Body of pancreas (tissue), 4 donors: ENCODE measurements at regions not wholly inside any gene's neighbourhood (a gene's known extent, or its start where the extent isn't known, plus 50 kb on each side); places are given as distances from the start of the nearest gene placed in this dataset.

Source experiments
- ATAC-seq: fragments of 150-250 bp; one replicate; pipeline ENCODE4 v1.9.1; 2016
- DNase-seq, 4 donors: peaks; one replicate each; pipeline ENCODE4 v3.0.0-alpha.2; 2019
- H3K27ac ChIP-seq, 4 donors: fragments of 200-600 bp; sonication (generic); 1 replicate in 3 of 4; 2 replicates in 1 of 4; pipeline versions ENCODE4 v1.5.1 to v1.6.1; 2016 to 2019; ENCODE audit warnings: mild to moderate bottlenecking in 1 of 4, mixed read lengths in 1 of 4, moderate library complexity in 1 of 4
- H3K27me3 ChIP-seq, 2 donors: fragments of 200-600 bp; sonication (generic); one replicate each; pipeline ENCODE4 v1.6.0; 2016; ENCODE audit warnings: mild to moderate bottlenecking in 1 of 2
- H3K36me3 ChIP-seq, 2 donors: fragments of 200-600 bp; sonication (generic); replicated peaks in 1 of 2; 2 replicates each; pipeline ENCODE4 v1.5.1; 2016; ENCODE audit warnings: low read depth in 2 of 2; ENCODE audit not compliant: insufficient read depth in 1 of 2
- H3K4me1 ChIP-seq: fragments of 200-600 bp; sonication (generic); one replicate; pipeline ENCODE4 v1.6.0; 2016
- H3K4me3 ChIP-seq, 2 donors: fragments of 200-600 bp; sonication (generic); 1 replicate in 1 of 2; 2 replicates in 1 of 2; pipeline ENCODE4 v1.5.1; 2016 to 2019
- H3K9me3 ChIP-seq, 3 donors: fragments of 200-600 bp; sonication (generic); 1 replicate in 2 of 3; 2 replicates in 1 of 3; pipeline ENCODE4 v1.5.1; 2016
- POLR2A ChIP-seq, 3 donors: fragments of 450-650 bp; IDR thresholded peaks; one replicate each; pipeline ENCODE4 v1.6.1; 2016; ENCODE audit warnings: antibody characterized with exemption in 3 of 3, mild to moderate bottlenecking in 2 of 3
- WGBS, 2 donors: methylation state at CpG; one replicate each; pipeline ENCODE4 v1.1.5; 2017; 5-methylcytosine and 5-hydroxymethylcytosine counted together
- intact Hi-C: fragments of 100-400 bp; cut with DNase I; formaldehyde crosslinking; loops from one replicate; pipeline ENCODE4 v1.15.1; 2023
- TF ChIP-seq, protein P1 (sequence below), 7 experiments: fragments of 450-650 bp in 4 of 7; fragments of 200-600 bp in 3 of 7; sonication (generic) in 3 of 7; IDR thresholded peaks; one replicate each; pipeline ENCODE4 v1.5.1; 2016 to 2019; ENCODE audit warnings: antibody characterized with exemption in 7 of 7

DNA sequence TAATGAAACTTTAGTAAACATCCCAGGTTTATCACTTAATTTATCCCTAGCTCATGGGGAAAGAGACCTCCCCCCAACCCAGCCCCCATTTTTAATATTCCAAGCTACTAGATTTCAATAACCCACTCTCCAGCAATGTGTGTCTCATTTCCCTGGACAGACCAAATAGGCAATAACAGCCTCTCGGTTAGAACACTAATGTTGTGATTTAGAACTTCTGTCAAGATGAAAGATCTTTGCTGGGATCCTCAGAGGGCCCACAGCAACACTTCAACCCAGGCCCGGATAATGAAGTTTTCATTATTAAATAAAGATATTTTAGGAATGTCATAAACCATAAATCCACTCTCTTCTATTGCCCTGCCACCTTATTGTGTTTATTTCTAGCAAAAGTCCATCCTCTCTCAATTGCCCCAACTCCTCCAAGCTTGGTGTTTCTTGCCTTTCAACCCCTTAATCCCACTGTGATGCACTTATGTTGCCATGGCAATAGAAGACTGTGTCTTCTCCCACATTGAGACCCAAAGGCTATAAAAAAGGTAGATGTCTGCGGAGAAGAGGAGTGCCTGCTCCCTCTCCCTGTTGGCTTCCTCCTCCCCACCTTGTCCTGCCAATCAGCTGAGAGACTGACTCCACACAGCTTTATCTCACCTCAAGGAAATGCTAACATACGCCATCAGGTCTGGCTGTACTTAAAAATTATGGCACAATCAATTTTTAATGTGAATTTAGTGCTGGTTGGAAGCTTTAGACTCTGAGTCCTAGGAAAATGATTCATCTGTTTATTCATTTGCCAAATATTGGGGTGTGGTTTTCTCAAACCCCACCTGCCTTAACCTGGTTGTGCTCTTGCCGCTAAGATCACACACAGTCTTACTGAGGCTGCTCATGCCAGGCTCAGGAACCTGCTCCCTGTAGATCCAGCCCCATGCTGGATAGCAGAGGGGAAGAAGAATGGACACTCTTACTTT is 258.3 kb upstream of the CAMK1G start:
- ATAC-seq (no peak), DNase-seq (no peak)
- H3K27me3 ChIP-seq, result no peaks in the 10 kb centered on the region
- no peaks in the 10 kb centered on the region for H3K4me1 ChIP-seq
- H3K9me3 ChIP-seq, result no peaks in the 10 kb centered on the region
- no peak overlapping the region for H3K27ac ChIP-seq
- H3K36me3 ChIP-seq, result no peaks in the 10 kb centered on the region
- 59 to 67% methylated on average over 5 of the region's 5 CpGs for WGBS, 2 donors
- TF ChIP-seq, protein P1, sequence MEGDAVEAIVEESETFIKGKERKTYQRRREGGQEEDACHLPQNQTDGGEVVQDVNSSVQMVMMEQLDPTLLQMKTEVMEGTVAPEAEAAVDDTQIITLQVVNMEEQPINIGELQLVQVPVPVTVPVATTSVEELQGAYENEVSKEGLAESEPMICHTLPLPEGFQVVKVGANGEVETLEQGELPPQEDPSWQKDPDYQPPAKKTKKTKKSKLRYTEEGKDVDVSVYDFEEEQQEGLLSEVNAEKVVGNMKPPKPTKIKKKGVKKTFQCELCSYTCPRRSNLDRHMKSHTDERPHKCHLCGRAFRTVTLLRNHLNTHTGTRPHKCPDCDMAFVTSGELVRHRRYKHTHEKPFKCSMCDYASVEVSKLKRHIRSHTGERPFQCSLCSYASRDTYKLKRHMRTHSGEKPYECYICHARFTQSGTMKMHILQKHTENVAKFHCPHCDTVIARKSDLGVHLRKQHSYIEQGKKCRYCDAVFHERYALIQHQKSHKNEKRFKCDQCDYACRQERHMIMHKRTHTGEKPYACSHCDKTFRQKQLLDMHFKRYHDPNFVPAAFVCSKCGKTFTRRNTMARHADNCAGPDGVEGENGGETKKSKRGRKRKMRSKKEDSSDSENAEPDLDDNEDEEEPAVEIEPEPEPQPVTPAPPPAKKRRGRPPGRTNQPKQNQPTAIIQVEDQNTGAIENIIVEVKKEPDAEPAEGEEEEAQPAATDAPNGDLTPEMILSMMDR (IDR thresholded peaks at IDR 0.05), result no peak
- TF ChIP-seq POLR2A (IDR thresholded peaks at IDR 0.05), result no peak
- no peak overlapping the region for H3K4me3 ChIP-seq
- intact Hi-C loops, result no loop called here

GRCh38 chr1:209326076-209326475 is 257.4 kb upstream of the CAMK1G start:
- 22 to 25% methylated on average over 2 of the region's 2 CpGs for WGBS, 2 donors
- ATAC-seq, result no peak
- Histone ChIP-seq H3K4me3 (no peak overlapping the region), H3K36me3 (no peaks in the 10 kb centered on the region), H3K27ac (no peak overlapping the region), H3K27me3 (no peaks in the 10 kb centered on the region), H3K9me3 (no peaks in the 10 kb centered on the region), H3K4me1 (no peaks in the 10 kb centered on the region)
- DNase-seq, result peak in 1 of 4 donors; percentile 11
- TF ChIP-seq POLR2A (IDR thresholded peaks at IDR 0.05), result no peak
- intact Hi-C loops, result no loop called here

DNA sequence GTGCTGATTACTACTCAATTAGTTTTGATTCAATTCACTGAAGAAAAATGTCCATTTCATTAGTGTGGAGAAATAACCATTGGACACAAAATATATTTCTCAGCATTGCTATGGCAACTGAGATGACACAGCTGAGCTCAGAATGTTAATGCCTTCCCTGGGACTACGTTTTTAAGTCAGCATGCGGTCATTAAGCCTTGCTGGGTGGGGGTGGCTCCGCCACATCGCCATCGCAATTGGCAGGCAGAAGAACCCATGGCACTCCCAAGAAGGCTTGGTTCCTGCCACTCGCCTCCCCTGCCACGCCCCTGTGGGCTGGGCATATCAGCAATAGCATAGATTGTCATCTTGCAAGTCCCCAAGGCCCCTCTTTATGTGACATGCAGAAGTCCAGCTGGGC is 256.7 kb upstream of the CAMK1G start:
- Histone ChIP-seq H3K36me3 (no peaks in the 10 kb centered on the region), H3K4me3 (no peak overlapping the region), H3K27me3 (no peaks in the 10 kb centered on the region), H3K27ac (no peak overlapping the region), H3K4me1 (no peaks in the 10 kb centered on the region), H3K9me3 (no peaks in the 10 kb centered on the region)
- intact Hi-C loops, result no loop called here
- ATAC-seq (no peak), DNase-seq (no peak)
- TF ChIP-seq POLR2A (IDR thresholded peaks at IDR 0.05), result no peak
- TF ChIP-seq, protein P1 (IDR thresholded peaks at IDR 0.05), result no peak
- 63 to 74% methylated on average over 7 of the region's 7 CpGs for WGBS, 2 donors

- intact Hi-C loops, result no loop called here
Observed at GRCh38 chr1:209328196-209328595, 255.3 kb upstream of the CAMK1G start.

DNA sequence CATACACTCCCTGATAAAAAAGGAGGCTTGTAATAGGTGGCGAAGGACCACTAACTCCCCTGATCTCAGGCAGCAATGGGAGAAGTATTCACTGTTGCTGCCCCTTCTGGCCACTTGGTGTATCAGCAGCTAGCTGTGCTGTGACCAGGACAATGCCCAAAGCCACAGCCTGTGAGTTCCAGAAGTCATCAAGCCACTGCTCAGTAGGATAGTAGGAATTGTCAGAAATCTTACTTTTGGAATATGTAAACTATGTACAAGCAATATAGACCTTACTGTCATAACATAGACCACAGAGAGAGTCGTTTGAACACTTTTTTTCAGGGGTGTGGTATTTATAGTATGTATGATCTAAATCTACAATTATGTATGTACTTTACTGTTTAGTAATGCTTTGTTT is 248.3 kb upstream of the CAMK1G start:
- intact Hi-C loops, result no loop called here
- peak; percentile 19 to 47 (median 28) for DNase-seq
- no peak for TF ChIP-seq POLR2A (IDR thresholded peaks at IDR 0.05)
- TF ChIP-seq, protein P1 (IDR thresholded peaks at IDR 0.05), result peak; percentile 32 to 68 (median 48)
- Histone ChIP-seq H3K27me3 (no peaks in the 10 kb centered on the region), H3K4me1 (no peaks in the 10 kb centered on the region), H3K36me3 (no peaks in the 10 kb centered on the region), H3K9me3 (no peaks in the 10 kb centered on the region), H3K27ac (no peak overlapping the region), H3K4me3 (no peak overlapping the region)
- no peak for ATAC-seq
- 31 to 34% methylated on average over 2 of the region's 2 CpGs for WGBS, 2 donors

More at GRCh38 chr1:209328196-209328595, 255.3 kb upstream of the CAMK1G start:
- Histone ChIP-seq H3K4me3 (no peak overlapping the region), H3K27ac (no peak overlapping the region), H3K36me3 (no peaks in the 10 kb centered on the region), H3K27me3 (no peaks in the 10 kb centered on the region), H3K4me1 (no peaks in the 10 kb centered on the region), H3K9me3 (no peaks in the 10 kb centered on the region)
- ATAC-seq (no peak), DNase-seq (no peak)
- WGBS, 2 donors, result 57 to 61% methylated on average over 4 of the region's 4 CpGs
- TF ChIP-seq, protein P1 (IDR thresholded peaks at IDR 0.05), result no peak
- no peak for TF ChIP-seq POLR2A (IDR thresholded peaks at IDR 0.05)
